ENCODE measurements at regions not wholly inside any gene's neighbourhood (a gene's known extent, or its start where the extent isn't known, plus 50 kb on each side); places are given as distances from the start of the nearest gene placed in this dataset.
"Not testable (repeated sequence)": the region's sequence is repeated elsewhere in the genome, so short reads cannot be mapped to it uniquely, and the experiment has no call there.

- TF ChIP-seq, protein P1, sequence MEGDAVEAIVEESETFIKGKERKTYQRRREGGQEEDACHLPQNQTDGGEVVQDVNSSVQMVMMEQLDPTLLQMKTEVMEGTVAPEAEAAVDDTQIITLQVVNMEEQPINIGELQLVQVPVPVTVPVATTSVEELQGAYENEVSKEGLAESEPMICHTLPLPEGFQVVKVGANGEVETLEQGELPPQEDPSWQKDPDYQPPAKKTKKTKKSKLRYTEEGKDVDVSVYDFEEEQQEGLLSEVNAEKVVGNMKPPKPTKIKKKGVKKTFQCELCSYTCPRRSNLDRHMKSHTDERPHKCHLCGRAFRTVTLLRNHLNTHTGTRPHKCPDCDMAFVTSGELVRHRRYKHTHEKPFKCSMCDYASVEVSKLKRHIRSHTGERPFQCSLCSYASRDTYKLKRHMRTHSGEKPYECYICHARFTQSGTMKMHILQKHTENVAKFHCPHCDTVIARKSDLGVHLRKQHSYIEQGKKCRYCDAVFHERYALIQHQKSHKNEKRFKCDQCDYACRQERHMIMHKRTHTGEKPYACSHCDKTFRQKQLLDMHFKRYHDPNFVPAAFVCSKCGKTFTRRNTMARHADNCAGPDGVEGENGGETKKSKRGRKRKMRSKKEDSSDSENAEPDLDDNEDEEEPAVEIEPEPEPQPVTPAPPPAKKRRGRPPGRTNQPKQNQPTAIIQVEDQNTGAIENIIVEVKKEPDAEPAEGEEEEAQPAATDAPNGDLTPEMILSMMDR (IDR thresholded peaks at IDR 0.05; ENCODE audit: low read depth, low read length, missing control alignments) = no peak
- Histone ChIP-seq H3K27ac (no peak overlapping the region), H3K36me3 (replicated peaks) (no peaks in the 10 kb centered on the region), H3K4me3 (ENCODE audit: low read depth, low read length) (no peak overlapping the region), H3K27me3 (replicated peaks) (no peaks in the 10 kb centered on the region)
- DNase-seq = no peak
- in situ Hi-C loops (cut with HindIII; ENCODE audit: low pct_ligation_motif_present, low sequenced_read_pairs) = no loop called here
Observed at GRCh38 chr6:134619077-134619476, 301.2 kb upstream of the SGK1 start.

- in situ Hi-C loops (cut with HindIII; ENCODE audit: low pct_ligation_motif_present, low sequenced_read_pairs) = no loop called here
- Histone ChIP-seq H3K27ac (no peak overlapping the region), H3K4me3 (ENCODE audit: low read depth, low read length) (no peak overlapping the region), H3K27me3 (replicated peaks) (no peaks in the 10 kb centered on the region), H3K36me3 (replicated peaks) (no peaks in the 10 kb centered on the region)
- TF ChIP-seq, protein P1 (IDR thresholded peaks at IDR 0.05; ENCODE audit: low read depth, low read length, missing control alignments) = no peak
- no peak for DNase-seq
Observed at GRCh38 chr6:134614606-134615485, 296.9 kb upstream of the SGK1 start.

DNA sequence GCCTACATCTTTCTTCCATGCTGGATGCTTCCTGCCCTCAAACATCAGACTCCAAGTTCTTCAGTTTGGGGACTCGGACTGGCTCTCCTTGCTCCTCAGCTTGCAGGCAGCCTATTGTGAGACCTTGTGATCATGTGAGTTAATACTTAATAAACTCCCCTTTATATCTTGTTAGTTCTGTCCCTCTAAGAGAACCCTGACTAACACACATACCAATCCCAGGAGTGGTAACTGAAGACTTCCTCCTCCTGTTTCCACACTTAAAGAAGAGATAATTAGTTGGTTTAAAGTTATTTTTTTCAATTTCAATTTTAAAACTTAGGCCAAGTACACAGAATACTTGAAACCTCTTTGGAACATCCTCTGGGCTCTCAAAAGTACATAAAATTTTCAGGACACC, 294.2 kb upstream of the SGK1 start:
- in situ Hi-C loops (cut with HindIII; ENCODE audit: low pct_ligation_motif_present, low sequenced_read_pairs); DNase-seq; H3K4me3 ChIP-seq (ENCODE audit: low read depth, low read length); H3K27me3 ChIP-seq (replicated peaks); H3K36me3 ChIP-seq (replicated peaks); H3K27ac ChIP-seq: not testable (repeated sequence)

DNA sequence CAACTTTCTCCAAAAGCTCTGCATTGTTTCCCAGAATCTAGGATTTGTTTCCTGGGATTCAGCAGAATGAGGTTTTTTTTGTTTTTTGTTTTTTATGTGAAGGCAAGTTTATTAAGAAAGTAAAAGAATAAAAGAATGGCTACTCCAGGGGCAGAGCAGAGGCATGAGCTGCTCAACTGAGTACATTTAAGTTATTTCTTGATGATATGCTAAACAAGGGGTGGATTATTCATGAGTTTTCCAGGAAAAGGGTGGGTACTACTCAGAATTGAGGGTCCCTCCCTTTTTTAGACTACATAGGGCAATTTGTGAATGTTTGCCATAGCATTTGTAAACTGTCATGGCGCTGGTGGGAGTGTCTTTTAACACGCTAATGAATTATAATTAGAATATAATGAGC, 292.5 kb upstream of the SGK1 start:
- in situ Hi-C loops (cut with HindIII; ENCODE audit: low pct_ligation_motif_present, low sequenced_read_pairs) = no loop called here
- Histone ChIP-seq H3K27ac (no peak overlapping the region), H3K4me3 (ENCODE audit: low read depth, low read length) (no peak overlapping the region), H3K27me3 (replicated peaks) (no peaks in the 10 kb centered on the region), H3K36me3 (replicated peaks) (no peaks in the 10 kb centered on the region)
- DNase-seq = no peak
- TF ChIP-seq, protein P1 (IDR thresholded peaks at IDR 0.05; ENCODE audit: low read depth, low read length, missing control alignments) = no peak

DNA sequence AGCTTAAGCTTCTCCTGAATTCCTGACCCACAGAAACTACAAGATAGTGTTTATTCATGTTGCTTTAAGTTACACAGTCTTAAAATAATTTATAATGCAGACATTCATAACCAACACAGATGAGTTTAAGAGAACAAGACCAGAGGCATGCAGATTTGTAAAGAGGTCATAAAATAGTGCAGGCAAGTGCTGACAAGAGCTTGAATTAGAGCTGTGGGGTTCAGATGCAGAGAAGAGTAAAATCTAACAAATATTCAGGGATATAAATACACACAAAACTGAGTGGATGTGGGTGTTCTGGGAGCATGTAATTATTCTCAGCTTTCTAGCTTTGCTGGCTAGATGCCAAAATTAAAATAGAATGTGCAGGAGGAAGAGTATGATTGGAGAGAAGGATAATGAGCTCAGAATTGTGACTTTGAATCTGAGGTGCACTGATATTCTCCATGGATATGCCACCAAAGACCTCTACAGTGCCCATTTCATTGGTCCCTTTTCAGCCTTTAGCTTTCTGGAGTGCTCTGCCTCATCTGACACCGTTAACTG, 291.9 kb upstream of the SGK1 start:
- Histone ChIP-seq H3K27me3 (replicated peaks) (no peaks in the 10 kb centered on the region), H3K4me3 (ENCODE audit: low read depth, low read length) (no peak overlapping the region), H3K27ac (no peak overlapping the region), H3K36me3 (replicated peaks) (no peaks in the 10 kb centered on the region)
- TF ChIP-seq, protein P1 (IDR thresholded peaks at IDR 0.05; ENCODE audit: low read depth, low read length, missing control alignments) = no peak
- in situ Hi-C loops (cut with HindIII; ENCODE audit: low pct_ligation_motif_present, low sequenced_read_pairs) = no loop called here
- no peak for DNase-seq

DNA sequence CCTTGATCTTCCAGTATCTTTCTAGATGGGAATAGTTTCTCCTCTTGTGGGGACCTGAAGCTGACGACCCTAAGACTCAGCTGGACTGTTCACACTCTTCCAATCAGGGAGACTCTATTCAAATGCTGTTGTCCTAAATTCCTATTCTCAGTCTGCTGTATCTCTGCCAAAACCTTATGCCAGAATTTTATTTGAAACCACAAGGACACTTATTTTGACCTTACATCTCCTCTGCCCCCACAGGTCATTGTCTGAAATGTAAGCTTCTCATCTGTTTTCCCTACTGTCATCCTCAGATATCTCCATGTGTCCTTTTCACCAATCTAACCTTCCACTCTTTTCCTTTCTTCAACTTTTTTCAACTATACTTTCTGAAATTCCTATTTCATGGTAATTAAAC, 289.5 kb upstream of the SGK1 start:
- TF ChIP-seq, protein P1 (IDR thresholded peaks at IDR 0.05; ENCODE audit: low read depth, low read length, missing control alignments) = no peak
- Histone ChIP-seq H3K27me3 (replicated peaks) (no peaks in the 10 kb centered on the region), H3K36me3 (replicated peaks) (no peaks in the 10 kb centered on the region), H3K4me3 (ENCODE audit: low read depth, low read length) (no peak overlapping the region), H3K27ac (no peak overlapping the region)
- no peak for DNase-seq
- in situ Hi-C loops (cut with HindIII; ENCODE audit: low pct_ligation_motif_present, low sequenced_read_pairs) = no loop called here
